KMS-11 (cell line): ENCODE measurements at regions not wholly inside any gene's neighbourhood (a gene's known extent, or its start where the extent isn't known, plus 50 kb on each side); places are given as distances from the start of the nearest gene placed in this dataset.

Source experiments
- H2AFZ ChIP-seq: fragments of 200-600 bp; sonication (generic); 2 replicates; pipeline ENCODE4 v1.6.1; 2016; ENCODE audit warnings: antibody characterized with exemption, mixed run types, low read depth
- H3K27ac ChIP-seq: fragments of 200-600 bp; sonication (generic); 2 replicates; pipeline ENCODE4 v1.6.1; 2016; ENCODE audit warnings: mild to moderate bottlenecking, mixed run types
- H3K27me3 ChIP-seq: fragments of 200-600 bp; sonication (generic); 2 replicates; pipeline ENCODE4 v1.6.1; 2017; ENCODE audit warnings: mild to moderate bottlenecking, low read depth, mixed run types, moderate library complexity; ENCODE audit not compliant: insufficient read depth
- H3K36me3 ChIP-seq: fragments of 200-600 bp; sonication (generic); 2 replicates; pipeline ENCODE4 v1.6.1; 2017; ENCODE audit warnings: mild to moderate bottlenecking, mixed run types; ENCODE audit not compliant: insufficient read depth
- H3K4me1 ChIP-seq: fragments of 200-600 bp; sonication (generic); 2 replicates; pipeline ENCODE4 v1.6.1; 2016; ENCODE audit warnings: mild to moderate bottlenecking, low read depth, mixed run types; ENCODE audit not compliant: poor library complexity, severe bottlenecking
- H3K4me2 ChIP-seq: fragments of 200-600 bp; sonication (generic); 2 replicates; pipeline ENCODE4 v1.7.0; 2016; ENCODE audit warnings: mild to moderate bottlenecking, mixed run types
- H3K4me3 ChIP-seq: fragments of 200-600 bp; sonication (generic); IDR thresholded peaks from 2 replicates; pipeline ENCODE4 v1.6.1; 2017; ENCODE audit warnings: low read depth, low read length, mixed read lengths; ENCODE audit not compliant: insufficient read depth
- H3K79me2 ChIP-seq: fragments of 200-600 bp; sonication (generic); 2 replicates; pipeline ENCODE4 v1.6.1; 2016; ENCODE audit warnings: low read depth, mixed run types; ENCODE audit not compliant: insufficient read depth
- H3K9ac ChIP-seq: fragments of 200-600 bp; sonication (generic); 2 replicates; pipeline ENCODE4 v1.6.1; 2016; ENCODE audit warnings: mild to moderate bottlenecking, mixed run types
- H4K20me1 ChIP-seq: fragments of 200-600 bp; sonication (generic); 2 replicates; pipeline ENCODE4 v1.6.1; 2016; ENCODE audit warnings: mild to moderate bottlenecking, mixed run types; ENCODE audit not compliant: insufficient read depth
- TF ChIP-seq, protein P1 (sequence below): fragments of 200-600 bp; sonication (generic); conservative IDR thresholded peaks from 2 replicates; pipeline ENCODE4 v1.6.1; 2017; ENCODE audit warnings: low read depth, mild to moderate bottlenecking, antibody characterized with exemption, low read length, moderate library complexity, mixed read lengths

DNA sequence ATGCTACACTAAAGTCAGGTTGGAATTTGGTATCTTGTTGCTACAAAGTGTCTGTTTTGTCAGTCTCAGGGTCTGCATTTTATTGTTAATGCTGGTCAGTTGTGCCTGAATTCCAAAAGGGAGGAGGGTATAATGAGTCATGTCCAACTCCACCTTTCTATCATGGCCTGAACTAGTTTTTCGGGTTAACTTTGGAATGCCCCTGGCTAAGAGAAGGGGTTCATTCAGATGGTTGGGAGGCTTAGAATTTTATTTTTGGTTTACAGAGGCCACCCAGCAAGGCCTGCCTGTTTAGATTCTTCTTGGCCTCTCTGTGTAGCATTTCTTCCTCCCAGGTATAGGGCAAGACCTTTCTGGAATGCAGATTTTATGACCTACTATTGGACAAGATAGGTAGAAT lies 93.2 kb downstream of the SKIDA1 start:
- no peaks in the 10 kb centered on the region for H3K36me3 ChIP-seq
- no peaks in the 10 kb centered on the region for H3K27me3 ChIP-seq
- H3K79me2 ChIP-seq, result no peaks in the 10 kb centered on the region
- no peak overlapping the region for H3K4me3 ChIP-seq
- H2AFZ ChIP-seq, result no peak overlapping the region
- no peak overlapping the region for H3K9ac ChIP-seq
- TF ChIP-seq, protein P1, sequence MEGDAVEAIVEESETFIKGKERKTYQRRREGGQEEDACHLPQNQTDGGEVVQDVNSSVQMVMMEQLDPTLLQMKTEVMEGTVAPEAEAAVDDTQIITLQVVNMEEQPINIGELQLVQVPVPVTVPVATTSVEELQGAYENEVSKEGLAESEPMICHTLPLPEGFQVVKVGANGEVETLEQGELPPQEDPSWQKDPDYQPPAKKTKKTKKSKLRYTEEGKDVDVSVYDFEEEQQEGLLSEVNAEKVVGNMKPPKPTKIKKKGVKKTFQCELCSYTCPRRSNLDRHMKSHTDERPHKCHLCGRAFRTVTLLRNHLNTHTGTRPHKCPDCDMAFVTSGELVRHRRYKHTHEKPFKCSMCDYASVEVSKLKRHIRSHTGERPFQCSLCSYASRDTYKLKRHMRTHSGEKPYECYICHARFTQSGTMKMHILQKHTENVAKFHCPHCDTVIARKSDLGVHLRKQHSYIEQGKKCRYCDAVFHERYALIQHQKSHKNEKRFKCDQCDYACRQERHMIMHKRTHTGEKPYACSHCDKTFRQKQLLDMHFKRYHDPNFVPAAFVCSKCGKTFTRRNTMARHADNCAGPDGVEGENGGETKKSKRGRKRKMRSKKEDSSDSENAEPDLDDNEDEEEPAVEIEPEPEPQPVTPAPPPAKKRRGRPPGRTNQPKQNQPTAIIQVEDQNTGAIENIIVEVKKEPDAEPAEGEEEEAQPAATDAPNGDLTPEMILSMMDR, result no peak
- H3K4me2 ChIP-seq, result no peak overlapping the region
- H3K4me1 ChIP-seq, result no peaks in the 10 kb centered on the region
- no peak overlapping the region for H3K27ac ChIP-seq
- no peaks in the 10 kb centered on the region for H4K20me1 ChIP-seq

DNA sequence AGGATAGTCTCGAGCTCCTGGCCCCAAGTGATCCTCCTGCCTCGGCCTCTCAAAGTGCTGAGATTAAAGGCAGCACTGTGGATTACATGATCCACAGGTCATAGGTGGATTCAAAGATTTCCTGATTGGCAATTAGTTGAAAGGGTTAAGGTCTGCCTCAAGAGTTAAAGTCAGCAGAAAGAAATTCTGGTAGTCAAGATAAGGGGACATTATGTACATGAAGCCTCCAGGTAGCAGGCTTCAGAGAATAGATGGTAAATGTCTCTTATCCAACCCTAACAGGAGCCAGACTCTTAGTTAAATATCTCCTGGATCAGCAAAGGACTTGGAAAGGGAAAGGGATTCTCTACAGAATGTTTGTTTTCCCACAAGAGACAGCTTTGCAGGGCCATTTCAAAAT lies 93.7 kb downstream of the SKIDA1 start:
- no peaks in the 10 kb centered on the region for H3K4me1 ChIP-seq
- no peak overlapping the region for H3K4me2 ChIP-seq

DNA sequence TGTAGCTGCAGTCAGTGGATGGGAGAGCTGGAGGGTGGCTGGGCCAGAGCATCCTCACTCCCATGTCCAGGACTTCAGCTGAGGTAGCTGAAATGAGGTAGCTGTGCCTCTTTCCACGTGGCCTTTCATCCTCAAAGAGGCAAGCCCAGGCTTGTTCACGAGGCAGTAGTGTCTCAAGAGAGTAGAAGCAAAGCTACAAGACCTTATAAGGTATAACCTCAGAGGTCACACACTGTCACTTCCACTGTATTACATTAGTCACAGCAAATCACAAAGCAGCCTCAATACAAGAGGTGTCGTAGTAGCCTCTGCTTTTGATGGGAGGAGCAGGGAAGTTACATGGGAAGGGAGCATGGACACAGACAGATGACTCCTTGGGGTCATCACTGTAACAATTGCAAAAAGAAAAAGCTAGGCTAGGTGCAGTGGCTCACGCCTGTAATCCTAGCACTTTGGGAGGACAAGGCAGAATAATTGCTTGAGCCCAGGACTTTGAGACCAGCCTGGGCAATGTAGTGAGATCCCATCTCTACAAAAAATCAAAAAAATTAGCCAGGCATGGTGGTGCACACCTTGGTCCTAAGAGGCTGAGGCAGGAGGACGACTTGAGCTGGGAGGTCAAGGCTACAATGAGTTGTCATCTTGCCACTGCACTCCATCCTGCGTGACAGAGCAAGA lies 97.5 kb downstream of the SKIDA1 start:
- Histone ChIP-seq H3K4me1 (no peaks in the 10 kb centered on the region), H4K20me1 (no peaks in the 10 kb centered on the region), H3K27me3 (no peaks in the 10 kb centered on the region), H3K36me3 (no peaks in the 10 kb centered on the region), H2AFZ (no peak overlapping the region), H3K9ac (no peak overlapping the region), H3K4me3 (no peak overlapping the region), H3K79me2 (no peaks in the 10 kb centered on the region), H3K4me2 (no peak overlapping the region), H3K27ac (no peak overlapping the region)
- TF ChIP-seq, protein P1, result no peak

More for the DNA sequence above, 93.7 kb downstream of the SKIDA1 start:
- H3K79me2 ChIP-seq, result no peaks in the 10 kb centered on the region
- no peaks in the 10 kb centered on the region for H3K36me3 ChIP-seq
- no peak overlapping the region for H3K9ac ChIP-seq
- no peak overlapping the region for H3K4me3 ChIP-seq
- H3K27ac ChIP-seq, result no peak overlapping the region
- H2AFZ ChIP-seq, result no peak overlapping the region
- H4K20me1 ChIP-seq, result no peaks in the 10 kb centered on the region
- no peaks in the 10 kb centered on the region for H3K27me3 ChIP-seq
- TF ChIP-seq, protein P1, result no peak

DNA sequence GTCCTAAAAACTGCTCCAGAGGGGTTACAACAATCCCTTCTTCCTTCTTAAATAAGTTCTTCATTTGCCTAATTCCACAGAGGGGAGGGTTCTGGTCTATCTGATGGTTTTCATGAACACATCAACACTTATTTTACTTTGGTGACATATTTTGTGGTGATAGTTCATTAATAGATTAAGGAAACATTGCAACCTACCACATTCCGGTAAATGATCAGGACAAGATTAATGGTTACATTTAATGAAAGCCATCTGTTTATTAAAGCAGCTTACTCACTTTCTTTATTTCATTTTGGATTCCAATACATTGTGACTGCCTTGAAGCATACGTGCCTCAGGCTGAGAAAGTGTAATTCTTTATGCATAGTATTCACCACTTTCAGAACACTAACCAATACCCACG lies 101.0 kb downstream of the SKIDA1 start:
- Histone ChIP-seq H3K4me1 (no peaks in the 10 kb centered on the region), H3K79me2 (no peaks in the 10 kb centered on the region), H3K36me3 (no peaks in the 10 kb centered on the region), H3K4me2 (no peak overlapping the region), H3K9ac (no peak overlapping the region), H2AFZ (no peak overlapping the region), H3K27ac (no peak overlapping the region), H4K20me1 (no peaks in the 10 kb centered on the region), H3K4me3 (no peak overlapping the region), H3K27me3 (no peaks in the 10 kb centered on the region)
- TF ChIP-seq, protein P1, result no peak
